GM21576 (cell line): ENCODE measurements at regions not wholly inside any gene's neighbourhood (a gene's known extent, or its start where the extent isn't known, plus 50 kb on each side); places are given as distances from the start of the nearest gene placed in this dataset.

Experiments
- ATAC-seq: cut with Tn5 transposase; IDR thresholded peaks from one replicate; pipeline ENCODE4 v1.9.1; 2021; ENCODE audit warnings: mild to moderate bottlenecking, moderate library complexity; ENCODE audit not compliant: unreplicated experiment

GRCh38 chrX:145630806-145631435, 186.7 kb upstream of the SLITRK2 start:
- ATAC-seq: no peak

- ATAC-seq: no peak
Observed at GRCh38 chrX:145631461-145631951, 186.1 kb upstream of the SLITRK2 start.

- no peak for ATAC-seq
Observed at GRCh38 chrX:145654486-145654885, 163.1 kb upstream of the SLITRK2 start.

- no peak for ATAC-seq
Observed at GRCh38 chrX:145673841-145674240, 143.8 kb upstream of the SLITRK2 start.

GRCh38 chrX:145677109-145677817, 140.4 kb upstream of the SLITRK2 start:
- no peak for ATAC-seq

GRCh38 chrX:145682518-145683298, 134.9 kb upstream of the SLITRK2 start:
- ATAC-seq: no peak

- ATAC-seq: no peak
Observed at GRCh38 chrX:145687146-145687545, 130.5 kb upstream of the SLITRK2 start.

GRCh38 chrX:145687707-145688106, 129.9 kb upstream of the SLITRK2 start:
- no peak for ATAC-seq

- no peak for ATAC-seq
Observed at GRCh38 chrX:145694048-145694447, 123.6 kb upstream of the SLITRK2 start.

GRCh38 chrX:145715641-145716138, 101.9 kb upstream of the SLITRK2 start:
- no peak for ATAC-seq

GRCh38 chrX:145716226-145716625, 101.4 kb upstream of the SLITRK2 start:
- no peak for ATAC-seq

- no peak for ATAC-seq
Observed at GRCh38 chrX:145727476-145727875, 90.2 kb upstream of the SLITRK2 start.

GRCh38 chrX:145729635-145730034, 88.0 kb upstream of the SLITRK2 start:
- ATAC-seq: no peak

GRCh38 chrX:145735036-145735435, 82.6 kb upstream of the SLITRK2 start:
- ATAC-seq: no peak

- no peak for ATAC-seq
Observed at GRCh38 chrX:145751943-145752342, 65.7 kb upstream of the SLITRK2 start.
